IPS-20b (cell line): ENCODE measurements at regions not wholly inside any gene's neighbourhood (a gene's known extent, or its start where the extent isn't known, plus 50 kb on each side); places are given as distances from the start of the nearest gene placed in this dataset.

ENCODE experiments used
- H3K27ac ChIP-seq: one replicate; pipeline ENCODE4 v1.5.1; 2013; ENCODE audit warnings: low read length
- H3K27me3 ChIP-seq: 2 replicates; pipeline ENCODE4 v1.6.1; 2013; ENCODE audit warnings: mild to moderate bottlenecking, low read length, inconsistent platforms; ENCODE audit not compliant: insufficient read depth
- H3K36me3 ChIP-seq: 2 replicates; pipeline ENCODE4 v1.6.1; 2013; ENCODE audit warnings: low read depth, mild to moderate bottlenecking, inconsistent platforms, low read length, moderate library complexity; ENCODE audit not compliant: insufficient read depth
- H3K4me1 ChIP-seq: 2 replicates; pipeline ENCODE4 v1.6.1; 2013; ENCODE audit warnings: mild to moderate bottlenecking, control low read depth, inconsistent platforms, low read length, moderate library complexity; ENCODE audit not compliant: insufficient read depth
- H3K4me3 ChIP-seq: 2 replicates; pipeline ENCODE4 v1.5.1; 2013; ENCODE audit warnings: mild to moderate bottlenecking, low read length, inconsistent platforms
- H3K9ac ChIP-seq: 2 replicates; pipeline ENCODE4 v1.6.1; 2013; ENCODE audit warnings: low read depth, mild to moderate bottlenecking, inconsistent platforms, low read length, moderate library complexity
- H3K9me3 ChIP-seq: 2 replicates; pipeline ENCODE4 v1.6.1; 2013; ENCODE audit warnings: mild to moderate bottlenecking, low read depth, low read length, inconsistent platforms; ENCODE audit not compliant: insufficient read depth

DNA sequence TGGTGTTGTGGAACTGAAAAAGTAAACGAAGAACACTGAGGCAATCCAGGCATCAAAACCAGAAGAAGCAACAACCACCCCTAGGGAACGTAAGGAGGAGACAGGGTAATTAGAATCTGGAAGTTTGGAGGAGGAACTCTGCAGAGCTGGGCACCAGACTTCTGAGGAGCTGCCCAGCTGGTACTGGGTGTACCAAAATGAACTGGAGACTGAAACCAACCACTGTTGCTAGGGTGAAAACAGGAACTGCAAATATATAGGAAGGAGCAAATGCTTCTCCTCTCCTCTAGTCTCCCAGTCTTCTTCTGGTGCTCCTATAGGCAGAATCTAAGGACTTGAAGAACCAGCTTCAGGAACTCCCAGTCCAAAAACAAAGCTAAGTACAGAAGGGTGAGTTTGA is 189.8 kb downstream of the ELAVL2 start:
- Histone ChIP-seq H3K9ac (no peak overlapping the region), H3K27me3 (no peaks in the 10 kb centered on the region), H3K9me3 (no peaks in the 10 kb centered on the region)

DNA sequence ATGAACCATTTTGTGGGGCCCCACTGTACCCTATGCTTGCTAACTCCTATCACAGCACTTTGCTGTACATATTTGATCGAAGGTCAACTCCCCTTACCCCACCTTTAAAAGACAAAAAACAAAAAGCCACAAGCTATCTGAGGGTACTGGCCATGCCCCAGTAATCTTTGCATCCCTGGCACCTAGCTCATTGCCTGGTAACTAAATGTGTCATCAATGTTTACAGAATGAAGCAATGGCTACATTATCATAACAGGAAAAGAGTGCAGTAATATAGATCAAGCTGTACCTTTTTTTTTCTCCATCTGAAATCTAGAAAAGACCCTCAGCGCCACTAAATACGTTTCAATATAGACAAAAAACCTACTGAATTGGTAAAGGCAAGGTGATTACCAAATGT is 188.0 kb downstream of the ELAVL2 start:
- Histone ChIP-seq H3K4me1 (no peaks in the 10 kb centered on the region), H3K27me3 (no peaks in the 10 kb centered on the region), H3K27ac (no peak overlapping the region), H3K9ac (no peak overlapping the region), H3K4me3 (no peak overlapping the region), H3K36me3 (peaks cover 64% of the 10 kb centered on the region; the same call in 1 of the 2 replicates), H3K9me3 (no peaks in the 10 kb centered on the region)

More for the DNA sequence above, 189.8 kb downstream of the ELAVL2 start:
- Histone ChIP-seq H3K36me3 (peaks cover 52% of the 10 kb centered on the region; the same call in 1 of the 2 replicates), H3K4me3 (no peak overlapping the region), H3K27ac (no peak overlapping the region), H3K4me1 (no peaks in the 10 kb centered on the region)

DNA sequence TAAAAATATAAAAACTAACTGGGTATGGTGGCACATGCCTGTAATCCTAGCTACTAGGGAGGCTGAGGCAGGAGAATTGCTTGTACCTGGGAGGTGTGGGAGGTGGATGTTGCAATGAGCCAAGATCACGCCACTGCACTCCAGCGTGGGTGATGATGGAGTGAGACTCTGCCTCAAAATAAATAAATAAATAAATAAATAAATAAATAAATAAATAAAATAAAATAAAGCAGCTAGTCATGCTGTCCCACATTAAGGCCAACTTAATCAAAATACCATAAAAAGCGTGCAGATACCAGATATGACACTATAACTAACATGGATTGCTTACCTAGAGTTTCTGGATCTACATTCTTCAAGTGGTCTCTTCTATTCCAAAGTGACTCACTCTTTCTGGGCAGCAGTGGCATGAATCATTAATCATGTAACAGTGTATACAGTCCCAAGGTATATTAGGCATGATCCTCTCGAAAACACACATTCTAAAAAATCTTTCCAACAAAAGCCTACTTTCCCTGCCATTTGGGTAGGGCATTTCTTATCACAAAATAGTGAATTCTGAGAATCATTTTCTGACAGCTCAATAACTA is 187.1 kb downstream of the ELAVL2 start:
- no peaks in the 10 kb centered on the region for H3K9me3 ChIP-seq
- no peak overlapping the region for H3K9ac ChIP-seq
- peaks cover 64% of the 10 kb centered on the region; the same call in 1 of the 2 replicates for H3K36me3 ChIP-seq
- no peaks in the 10 kb centered on the region for H3K4me1 ChIP-seq
- H3K27me3 ChIP-seq, result no peaks in the 10 kb centered on the region
- no peak overlapping the region for H3K27ac ChIP-seq
- no peak overlapping the region for H3K4me3 ChIP-seq
